ENCODE measurements at regions not wholly inside any gene's neighbourhood (a gene's known extent, or its start where the extent isn't known, plus 50 kb on each side); places are given as distances from the start of the nearest gene placed in this dataset.
"Not testable (repeated sequence)": the region's sequence is repeated elsewhere in the genome, so short reads cannot be mapped to it uniquely, and the experiment has no call there.

GRCh38 chr12:23236811-23237210 is 611.8 kb downstream of the ETNK1 start:
- Histone ChIP-seq H3K27me3 (ENCODE audit: control insufficient read depth, insufficient read depth, low read length) (no peaks in the 10 kb centered on the region), H3K36me3 (ENCODE audit: control insufficient read depth, insufficient read depth, low read length) (no peaks in the 10 kb centered on the region), H3K4me3 (ENCODE audit: low read depth, low read length) (no peak overlapping the region)
- TF ChIP-seq CTCF (IDR thresholded peaks at IDR 0.05; ENCODE audit: insufficient read depth, low read length, poor library complexity, severe bottlenecking) = no peak
- no peak for DNase-seq (ENCODE audit: low read depth)

- Histone ChIP-seq H3K27me3 (ENCODE audit: control insufficient read depth, insufficient read depth, low read length) (no peaks in the 10 kb centered on the region), H3K36me3 (ENCODE audit: control insufficient read depth, insufficient read depth, low read length) (no peaks in the 10 kb centered on the region), H3K4me3 (ENCODE audit: low read depth, low read length) (no peak overlapping the region)
- TF ChIP-seq CTCF (IDR thresholded peaks at IDR 0.05; ENCODE audit: insufficient read depth, low read length, poor library complexity, severe bottlenecking) = no peak
- DNase-seq (ENCODE audit: low read depth) = no peak
These were observed 613.2 kb downstream of the ETNK1 start for GRCh38 chr12:23238190-23238589.

- Histone ChIP-seq H3K4me3 (ENCODE audit: low read depth, low read length) (no peak overlapping the region), H3K36me3 (ENCODE audit: control insufficient read depth, insufficient read depth, low read length) (no peaks in the 10 kb centered on the region), H3K27me3 (ENCODE audit: control insufficient read depth, insufficient read depth, low read length) (no peaks in the 10 kb centered on the region)
- no peak for TF ChIP-seq CTCF (IDR thresholded peaks at IDR 0.05; ENCODE audit: insufficient read depth, low read length, poor library complexity, severe bottlenecking)
- no peak for DNase-seq (ENCODE audit: low read depth)
These were observed 614.0 kb downstream of the ETNK1 start for GRCh38 chr12:23238957-23239356.

GRCh38 chr12:23245186-23245585 is 620.2 kb downstream of the ETNK1 start:
- DNase-seq (ENCODE audit: low read depth) = no peak
- H3K27me3 ChIP-seq (ENCODE audit: control insufficient read depth, insufficient read depth, low read length) = no peaks in the 10 kb centered on the region
- no peak overlapping the region for H3K4me3 ChIP-seq (ENCODE audit: low read depth, low read length)
- no peaks in the 10 kb centered on the region for H3K36me3 ChIP-seq (ENCODE audit: control insufficient read depth, insufficient read depth, low read length)
- no peak for TF ChIP-seq CTCF (IDR thresholded peaks at IDR 0.05; ENCODE audit: insufficient read depth, low read length, poor library complexity, severe bottlenecking)

- Histone ChIP-seq H3K27me3 (ENCODE audit: control insufficient read depth, insufficient read depth, low read length) (no peaks in the 10 kb centered on the region), H3K36me3 (ENCODE audit: control insufficient read depth, insufficient read depth, low read length) (no peaks in the 10 kb centered on the region), H3K4me3 (ENCODE audit: low read depth, low read length) (no peak overlapping the region)
- no peak for TF ChIP-seq CTCF (IDR thresholded peaks at IDR 0.05; ENCODE audit: insufficient read depth, low read length, poor library complexity, severe bottlenecking)
- DNase-seq (ENCODE audit: low read depth) = no peak
These were observed 628.2 kb downstream of the ETNK1 start for GRCh38 chr12:23253191-23253590.

- not testable (repeated sequence) for H3K36me3 ChIP-seq (ENCODE audit: control insufficient read depth, insufficient read depth, low read length); DNase-seq (ENCODE audit: low read depth); H3K27me3 ChIP-seq (ENCODE audit: control insufficient read depth, insufficient read depth, low read length); H3K4me3 ChIP-seq (ENCODE audit: low read depth, low read length)
These were observed 628.9 kb downstream of the ETNK1 start for GRCh38 chr12:23253910-23254309.

Measured in kidney epithelial cell (primary cell).